ENCODE measurements at regions not wholly inside any gene's neighbourhood (a gene's known extent, or its start where the extent isn't known, plus 50 kb on each side); places are given as distances from the start of the nearest gene placed in this dataset.
A peak's percentile ranks its signal among the peaks of the same experiment; 100 is the strongest.

- Histone ChIP-seq H3K4me3 (replicated peaks; ENCODE audit: insufficient read depth, low read length) (no peak overlapping the region), H3K27ac (replicated peaks) (no peak overlapping the region), H3K27me3 (ENCODE audit: insufficient read depth, poor library complexity, severe bottlenecking) (no peaks in the 10 kb centered on the region)
- no peak for DNase-seq (ENCODE audit: low read depth in 1 of 2, low spot score in 1 of 2)
- TF ChIP-seq REST (IDR thresholded peaks at IDR 0.05; ENCODE audit: insufficient replicate concordance, low read depth) (no peak), POLR2AphosphoS5 (IDR thresholded peaks at IDR 0.05; ENCODE audit: low read depth) (no peak), SPI1 (IDR thresholded peaks at IDR 0.05; ENCODE audit: borderline replicate concordance, low read depth) (no peak), CTCF (IDR thresholded peaks at IDR 0.05; ENCODE audit: insufficient read depth, low read length) (no peak), GABPA (IDR thresholded peaks at IDR 0.05; ENCODE audit: low read depth) (no peak)
Observed at GRCh38 chr16:72677662-72678447, 370.1 kb downstream of the ZFHX3 start.

- no peak for DNase-seq (ENCODE audit: low read depth in 1 of 2, low spot score in 1 of 2)
- no peak for TF ChIP-seq POLR2AphosphoS5 (IDR thresholded peaks at IDR 0.05; ENCODE audit: low read depth)
- no peak for TF ChIP-seq GABPA (IDR thresholded peaks at IDR 0.05; ENCODE audit: low read depth)
- no peak for TF ChIP-seq CTCF (IDR thresholded peaks at IDR 0.05; ENCODE audit: insufficient read depth, low read length)
- TF ChIP-seq SPI1 (IDR thresholded peaks at IDR 0.05; ENCODE audit: borderline replicate concordance, low read depth) = no peak
- no peak for TF ChIP-seq REST (IDR thresholded peaks at IDR 0.05; ENCODE audit: insufficient replicate concordance, low read depth)
- H3K27me3 ChIP-seq (ENCODE audit: insufficient read depth, poor library complexity, severe bottlenecking) = no peaks in the 10 kb centered on the region
- no peak overlapping the region for H3K27ac ChIP-seq (replicated peaks)
- H3K4me3 ChIP-seq (replicated peaks; ENCODE audit: insufficient read depth, low read length) = no peak overlapping the region
Observed at GRCh38 chr16:72673118-72673517, 374.8 kb downstream of the ZFHX3 start.

- Histone ChIP-seq H3K4me3 (replicated peaks; ENCODE audit: insufficient read depth, low read length) (no peak overlapping the region), H3K27ac (replicated peaks) (peak overlapping the region; percentile 96), H3K27me3 (ENCODE audit: insufficient read depth, poor library complexity, severe bottlenecking) (no peaks in the 10 kb centered on the region)
- TF ChIP-seq CTCF (IDR thresholded peaks at IDR 0.05; ENCODE audit: insufficient read depth, low read length) (no peak), GABPA (IDR thresholded peaks at IDR 0.05; ENCODE audit: low read depth) (no peak), POLR2AphosphoS5 (IDR thresholded peaks at IDR 0.05; ENCODE audit: low read depth) (no peak), SPI1 (IDR thresholded peaks at IDR 0.05; ENCODE audit: borderline replicate concordance, low read depth) (no peak)
- peak in 1 of 2 experiments; percentile 23 for DNase-seq (ENCODE audit: low read depth in 1 of 2, low spot score in 1 of 2)
Observed at GRCh38 chr16:72666267-72666666, 381.7 kb downstream of the ZFHX3 start.

Data from HL-60 (cell line).